HG03439 (cell line): ENCODE measurements at regions not wholly inside any gene's neighbourhood (a gene's known extent, or its start where the extent isn't known, plus 50 kb on each side); places are given as distances from the start of the nearest gene placed in this dataset.
"Not testable (repeated sequence)": the region's sequence is repeated elsewhere in the genome, so short reads cannot be mapped to it uniquely, and the experiment has no call there.

Source experiments
- ATAC-seq: cut with Tn5 transposase; IDR thresholded peaks from one replicate; pipeline ENCODE4 v1.9.1; 2021; ENCODE audit warnings: mild to moderate bottlenecking, moderate library complexity; ENCODE audit not compliant: unreplicated experiment

DNA sequence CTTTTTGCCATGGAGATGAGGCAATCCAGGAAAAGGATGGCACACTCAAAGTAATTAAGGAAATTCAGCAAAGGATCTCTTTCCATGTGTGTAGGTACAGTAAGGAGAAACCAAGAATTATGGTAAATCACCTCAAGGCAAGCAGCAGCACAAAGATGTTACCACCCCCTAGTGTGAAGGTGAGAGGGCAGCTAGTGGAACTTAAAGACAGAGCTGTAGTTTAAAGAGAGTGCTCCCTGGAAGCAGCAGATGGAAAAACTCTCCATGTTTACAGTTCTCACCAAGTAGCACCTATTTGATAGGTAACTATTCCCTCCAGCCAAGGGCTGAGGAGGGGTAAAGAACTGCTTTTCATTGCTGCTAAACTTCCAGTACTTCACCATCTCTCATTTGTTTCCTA is 860.4 kb upstream of the CRIM1 start:
- no peak for ATAC-seq

DNA sequence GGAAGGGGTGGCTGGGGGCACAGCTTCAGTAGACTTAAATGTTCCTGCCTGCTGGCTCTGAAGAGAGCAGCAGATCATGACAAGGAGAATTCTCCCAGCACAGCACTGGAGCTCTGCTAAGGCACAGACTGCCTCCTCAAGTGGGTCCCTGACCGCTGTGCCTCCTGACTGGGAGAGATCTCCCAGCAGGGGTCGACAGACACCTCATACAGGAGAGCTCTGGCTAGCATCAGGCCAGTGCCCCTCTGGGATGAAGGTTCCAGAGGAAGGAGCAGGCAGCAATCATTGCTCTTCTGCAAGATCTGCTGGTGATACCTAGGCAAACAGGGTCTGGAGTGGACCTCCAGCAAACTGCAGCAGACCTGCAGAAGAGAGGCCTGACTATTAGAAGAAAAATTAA is 877.5 kb upstream of the CRIM1 start:
- not testable (repeated sequence) for ATAC-seq

DNA sequence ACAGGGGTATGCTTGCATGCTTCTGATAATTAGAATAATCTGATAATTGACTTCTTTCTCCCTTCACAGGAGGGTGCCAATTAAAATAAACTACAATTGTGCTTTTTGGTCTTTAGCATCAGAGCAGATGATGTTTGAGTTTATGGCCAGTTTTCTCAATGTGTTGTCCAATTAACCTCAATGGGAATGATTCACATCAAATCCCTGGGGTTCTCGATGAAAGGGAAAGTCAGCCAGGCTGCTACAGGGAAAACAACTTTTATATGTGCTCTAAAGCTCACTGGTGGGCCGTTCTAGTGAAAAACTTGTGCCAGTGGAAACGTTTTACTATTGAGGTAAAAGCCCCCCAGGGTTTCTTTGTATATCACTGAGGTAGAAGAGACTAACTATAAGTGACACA is 887.3 kb upstream of the CRIM1 start:
- ATAC-seq: no peak

DNA sequence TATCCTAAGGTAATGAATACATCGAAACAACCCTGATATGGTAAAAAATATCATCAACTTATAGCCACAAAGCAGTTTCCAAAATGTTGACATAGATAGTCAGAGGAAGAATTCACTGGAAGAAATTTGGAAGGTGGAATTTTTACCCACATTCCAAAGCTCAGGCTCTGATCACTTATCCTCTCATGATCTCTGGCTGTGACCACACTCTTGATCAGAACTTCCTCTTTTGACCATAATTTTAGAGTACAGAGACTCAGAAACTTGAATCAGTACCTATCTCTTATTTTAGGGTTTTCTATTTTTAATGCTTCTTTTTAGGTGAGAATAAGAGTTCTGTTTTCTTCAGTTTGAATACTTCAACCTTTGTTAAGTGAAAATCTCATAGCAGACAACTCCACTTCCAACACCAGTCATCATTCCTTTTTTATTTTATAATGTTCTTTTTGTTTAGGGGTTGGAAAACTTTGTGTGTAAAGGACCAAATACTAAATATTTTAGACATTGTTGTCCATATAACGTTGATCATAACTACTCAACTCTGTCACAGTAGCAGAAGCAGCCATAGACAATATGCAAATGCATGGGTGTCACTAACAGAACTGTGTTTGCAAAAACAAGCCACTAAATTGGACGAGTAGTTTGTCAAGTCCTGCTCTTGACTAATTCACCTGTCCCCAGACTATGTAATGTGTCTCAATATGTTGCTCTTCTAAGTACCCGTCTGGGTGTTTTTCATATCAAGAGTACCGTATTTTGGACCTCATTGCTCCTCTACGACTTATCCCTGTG is 891.6 kb upstream of the CRIM1 start:
- no peak for ATAC-seq

DNA sequence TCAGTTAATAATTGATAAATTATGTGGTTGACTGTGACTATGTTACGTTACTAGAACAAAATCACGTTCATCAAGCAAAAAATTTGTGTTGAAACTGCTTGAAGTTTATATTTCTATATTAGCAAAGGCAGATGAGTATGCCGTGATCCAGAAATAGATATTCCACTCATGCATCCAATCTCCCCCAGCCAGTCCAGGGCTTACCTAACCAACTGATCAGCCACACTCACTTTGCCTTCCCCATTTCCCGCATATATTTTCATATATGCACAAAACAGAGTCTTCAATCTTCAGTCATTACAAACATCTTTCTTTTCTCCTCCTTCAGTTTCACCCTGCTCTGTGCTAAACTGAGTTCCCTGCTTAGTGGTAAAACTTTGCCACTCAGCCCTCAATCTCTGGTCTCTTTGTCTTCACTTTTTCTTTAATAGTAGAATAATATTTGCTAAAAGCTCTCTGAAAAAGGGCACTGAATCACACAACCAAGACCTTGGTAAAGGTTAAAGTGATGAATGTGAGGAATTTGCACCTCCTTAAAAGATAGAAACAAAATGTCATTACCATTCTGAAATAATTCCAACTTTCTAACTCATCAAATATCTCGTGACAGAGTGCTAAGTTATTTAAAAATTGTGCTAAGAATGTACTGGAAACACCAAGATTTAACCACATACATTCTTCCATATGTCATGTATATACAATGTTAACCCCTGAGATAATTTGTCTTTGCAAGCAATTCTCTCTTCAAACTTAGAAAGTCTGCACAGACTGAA is 893.2 kb upstream of the CRIM1 start:
- ATAC-seq: no peak

DNA sequence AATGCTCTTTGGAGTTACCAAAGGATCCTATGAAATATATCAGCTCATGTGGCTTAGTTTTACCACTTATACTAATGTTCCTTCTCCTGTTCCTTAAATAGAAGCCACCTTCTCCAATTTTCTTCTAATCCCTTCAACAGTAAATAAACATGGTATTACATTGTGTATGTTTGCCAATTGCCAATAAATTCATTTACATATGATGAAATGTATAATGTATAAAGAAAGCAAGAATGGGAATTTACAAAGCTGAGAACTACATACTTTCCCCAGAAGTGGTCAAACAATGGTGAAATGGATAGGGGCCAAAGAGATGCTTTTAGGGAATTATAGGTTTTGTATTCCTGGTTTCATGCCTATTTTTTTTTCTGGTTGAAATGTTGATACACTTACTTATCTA is 894.2 kb upstream of the CRIM1 start:
- ATAC-seq: no peak

DNA sequence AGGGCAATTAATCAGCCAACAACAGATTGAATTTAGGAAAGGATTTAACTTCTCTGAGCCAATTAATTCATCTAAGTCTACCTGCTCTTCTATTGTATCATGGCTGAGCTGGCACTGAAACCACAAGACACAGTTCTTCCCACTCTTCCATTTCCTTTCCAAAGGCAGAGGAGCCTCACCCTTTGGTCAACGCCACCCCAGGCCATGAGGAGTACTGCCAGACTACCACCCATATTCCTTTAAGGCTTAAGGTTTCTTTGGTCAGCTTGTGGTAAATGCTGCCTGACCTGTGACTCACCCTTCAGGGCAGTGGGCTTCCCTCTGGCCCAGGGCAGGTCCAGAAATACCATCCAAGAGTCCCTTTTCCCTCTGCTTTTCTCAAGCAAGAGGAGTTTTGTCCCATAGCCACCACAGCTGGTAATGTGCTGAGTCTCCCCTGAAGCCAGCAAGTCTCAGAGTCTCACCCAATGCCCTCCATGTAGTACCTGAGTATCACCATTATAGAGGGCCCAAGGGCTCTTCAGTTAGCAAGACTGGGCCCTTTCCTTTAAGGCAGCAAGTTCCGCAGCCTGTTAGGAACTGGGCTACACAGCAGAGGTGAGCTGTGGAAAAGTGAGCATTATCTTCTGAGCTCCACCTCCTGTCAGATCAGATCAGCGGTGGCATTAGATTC is 900.5 kb upstream of the CRIM1 start:
- ATAC-seq: no peak

DNA sequence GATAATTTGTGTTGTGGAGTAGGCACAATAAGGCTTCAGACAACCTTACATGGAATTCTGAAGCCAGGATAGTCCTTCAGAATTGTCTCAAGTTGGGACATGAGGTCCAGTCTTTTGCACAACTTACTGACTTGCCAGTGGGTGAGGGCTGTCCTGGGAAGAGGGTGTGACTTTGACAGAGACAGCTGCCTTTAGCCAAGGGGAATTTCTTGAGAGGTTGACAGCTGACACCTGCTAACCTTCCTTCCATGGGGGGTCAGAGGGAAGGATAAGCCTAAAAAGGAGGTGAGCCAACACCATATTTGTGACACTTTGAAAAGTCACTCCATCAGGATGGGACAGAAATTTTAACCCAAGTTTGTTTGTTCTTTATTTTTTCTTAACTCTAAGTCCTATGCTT is 907.8 kb upstream of the CRIM1 start:
- ATAC-seq: no peak

DNA sequence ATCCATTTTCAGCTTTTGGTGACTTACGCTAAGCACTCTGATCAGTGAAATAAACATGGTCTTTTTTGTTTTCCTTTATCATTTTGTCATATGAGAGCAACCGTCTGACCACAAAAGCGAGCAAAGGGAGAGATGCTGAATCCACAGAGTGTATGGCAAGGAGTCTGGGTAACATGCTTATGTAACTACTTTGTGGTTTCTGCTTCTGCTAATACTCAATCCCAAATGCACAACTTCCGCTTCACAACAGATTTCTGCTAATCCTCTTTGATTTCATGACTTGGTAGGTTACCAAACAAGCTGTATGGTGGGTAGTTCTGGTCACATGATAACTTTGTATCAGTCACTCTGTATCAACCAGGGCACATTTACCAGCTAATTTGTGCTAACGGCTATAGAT is 908.4 kb upstream of the CRIM1 start:
- no peak for ATAC-seq

DNA sequence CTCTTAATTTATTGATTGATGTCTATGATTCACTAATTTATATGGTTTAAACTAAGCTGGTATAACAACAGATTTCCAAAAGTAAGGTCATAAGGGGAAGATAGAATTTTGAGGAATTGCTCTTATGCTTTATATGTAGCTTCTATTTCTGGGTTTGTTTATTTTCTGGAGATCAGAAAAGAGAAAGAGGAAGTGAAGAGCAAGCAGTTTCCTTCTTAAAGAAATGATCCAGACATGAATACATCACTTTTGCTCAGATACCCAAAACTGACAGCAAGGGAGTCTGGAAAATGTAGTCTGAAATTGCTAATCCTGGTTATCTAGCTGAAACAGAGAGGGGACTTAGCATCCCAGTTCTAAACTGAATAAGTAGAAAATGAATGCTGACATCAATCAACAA is 912.5 kb upstream of the CRIM1 start:
- ATAC-seq: no peak

DNA sequence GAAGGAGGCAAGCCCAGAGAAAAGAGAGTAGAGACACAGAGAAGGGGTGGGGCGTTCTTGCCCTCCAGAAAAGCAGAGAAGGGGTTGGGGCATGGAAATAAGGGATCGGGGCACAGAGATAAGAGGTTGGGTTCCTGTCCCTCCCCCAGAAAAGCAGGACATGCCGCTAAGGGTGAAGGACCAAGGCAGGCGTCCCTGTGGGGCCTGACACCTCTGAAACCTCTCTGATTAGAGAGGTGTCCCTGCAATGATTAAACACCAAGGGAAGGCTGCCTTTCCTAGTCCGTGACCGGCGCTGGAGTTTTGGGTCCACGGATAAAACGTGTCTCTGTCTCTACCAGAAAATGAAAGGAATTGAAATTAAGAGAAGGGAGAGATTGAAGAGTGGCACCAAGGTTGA is 914.0 kb upstream of the CRIM1 start:
- ATAC-seq: not testable (repeated sequence)

DNA sequence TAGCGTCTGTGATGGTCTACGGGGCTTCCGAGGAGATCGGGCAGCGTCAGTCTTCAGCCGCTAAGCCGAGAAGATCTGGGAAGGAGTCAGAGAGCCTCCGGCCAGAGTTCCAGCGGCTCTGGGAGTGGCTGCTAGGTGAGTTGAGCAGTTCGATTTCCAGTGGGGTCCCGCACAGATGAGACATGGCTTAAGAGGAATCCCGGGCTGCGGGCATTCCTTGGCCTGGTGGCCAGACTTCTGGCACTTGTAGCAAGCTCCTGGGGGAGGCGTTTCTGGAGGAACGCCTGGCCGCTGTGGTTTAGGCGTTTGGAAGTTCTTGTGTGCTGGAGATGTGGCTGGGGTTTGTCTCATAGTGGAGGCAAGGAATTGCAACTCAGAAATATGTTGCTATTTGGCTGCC is 915.3 kb upstream of the CRIM1 start:
- not testable (repeated sequence) for ATAC-seq

DNA sequence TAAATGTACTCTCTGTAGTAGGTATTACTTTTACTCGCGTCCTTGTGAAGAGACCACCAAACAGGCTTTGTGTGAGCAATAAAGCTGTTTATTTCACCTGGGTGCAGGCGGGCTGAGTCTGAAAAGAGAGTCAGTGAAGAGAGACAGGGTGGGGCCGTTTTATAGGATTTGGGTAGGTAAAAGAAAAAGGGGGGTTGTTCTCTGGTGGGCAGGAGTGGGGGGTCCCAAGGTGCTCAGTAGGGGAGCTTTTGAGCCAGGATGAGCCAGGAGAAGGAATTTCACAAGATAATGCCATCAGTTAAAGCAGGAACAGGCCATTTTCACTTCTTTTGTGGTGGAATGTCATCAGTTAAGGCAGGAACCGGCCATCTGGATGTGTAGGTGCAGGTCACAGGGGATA is 918.7 kb upstream of the CRIM1 start:
- ATAC-seq: not testable (repeated sequence)

DNA sequence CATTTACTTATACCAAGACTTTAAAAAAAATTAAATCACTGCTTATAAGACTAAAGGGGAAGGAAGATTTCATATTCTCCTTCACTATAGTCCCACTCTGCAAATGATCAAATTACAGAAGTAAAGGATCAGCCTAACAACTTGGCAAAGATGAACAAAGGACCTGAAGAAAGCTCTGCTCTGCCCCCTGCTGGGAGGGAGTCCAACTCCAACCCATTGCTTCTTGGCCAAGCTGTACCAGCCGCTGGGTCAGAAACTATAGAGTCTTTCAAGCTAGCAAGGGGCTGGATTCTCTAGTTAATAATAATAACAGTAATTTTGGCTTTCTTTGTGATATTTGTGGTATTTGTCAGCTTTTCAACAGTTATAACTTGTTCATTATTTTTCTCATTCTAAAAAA is 927.0 kb upstream of the CRIM1 start:
- no peak for ATAC-seq

DNA sequence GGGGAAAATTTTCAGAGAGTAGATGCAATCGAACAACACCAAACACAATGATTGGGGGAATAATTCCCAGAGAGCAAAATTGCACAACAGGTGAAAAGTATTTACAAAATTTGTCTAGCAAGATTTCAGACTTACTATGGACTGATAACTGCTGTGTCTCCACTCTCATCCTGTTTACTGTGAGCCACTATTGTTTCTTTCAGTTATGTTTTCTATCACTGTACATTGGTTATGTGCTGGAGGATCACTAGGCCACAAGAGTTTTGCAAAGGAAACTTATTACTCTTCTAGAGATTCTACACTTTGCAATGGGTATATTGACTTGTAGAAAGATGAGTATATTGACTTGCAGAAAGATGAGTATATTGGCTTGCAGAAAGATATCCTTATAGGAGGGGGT is 934.1 kb upstream of the CRIM1 start:
- no peak for ATAC-seq

DNA sequence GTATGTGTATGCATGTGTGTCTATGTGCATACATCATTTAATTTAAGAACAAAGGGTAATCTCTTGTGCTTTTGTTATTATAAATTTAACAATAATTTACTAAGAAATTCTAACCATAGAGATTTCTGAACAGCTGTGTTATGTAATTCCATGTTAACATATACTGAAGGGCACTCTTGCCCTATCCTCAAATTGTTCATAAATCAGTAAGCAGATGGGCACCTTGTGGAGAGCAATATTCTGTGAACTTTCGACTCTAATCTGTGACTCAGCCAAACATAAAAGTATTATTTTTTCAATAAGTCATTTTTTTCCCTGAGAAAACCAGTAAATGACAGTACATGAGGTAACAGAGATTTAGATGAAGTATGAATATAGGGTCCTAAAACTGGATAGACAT is 938.3 kb upstream of the CRIM1 start:
- ATAC-seq: no peak

DNA sequence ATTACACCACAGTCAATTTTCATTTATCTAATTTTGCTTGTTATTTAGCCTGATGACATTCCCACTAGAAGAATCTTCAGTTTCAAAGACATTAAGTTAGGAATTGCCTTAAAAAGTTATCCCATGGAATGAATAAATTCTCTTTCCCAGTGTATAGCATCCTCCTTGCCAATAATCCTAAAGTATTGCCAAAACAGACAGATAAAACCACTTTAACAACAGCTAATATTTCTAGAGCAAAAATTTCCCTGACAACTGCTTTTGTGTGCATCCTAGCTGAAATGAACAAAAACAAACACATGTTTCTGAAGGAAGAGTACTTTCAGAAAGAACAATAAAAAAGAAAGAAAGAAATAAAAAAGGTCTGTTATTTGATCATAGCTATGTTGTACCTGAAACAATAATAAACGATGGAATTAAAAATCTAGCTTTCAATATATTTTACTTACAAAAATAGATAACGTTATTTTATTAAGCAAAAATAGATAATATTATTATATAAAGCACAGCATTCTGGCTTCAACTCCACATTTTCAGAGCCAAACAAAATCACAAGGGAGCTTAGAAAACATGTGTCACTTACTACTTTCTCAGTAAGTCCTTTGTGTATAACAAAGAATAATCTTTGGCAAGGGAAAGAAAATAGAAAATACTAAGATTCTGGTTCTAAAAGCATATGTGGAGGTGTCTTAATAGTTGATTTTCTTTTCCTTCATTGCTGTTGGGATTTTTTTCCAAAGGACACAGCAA is 939.0 kb upstream of the CRIM1 start:
- no peak for ATAC-seq

DNA sequence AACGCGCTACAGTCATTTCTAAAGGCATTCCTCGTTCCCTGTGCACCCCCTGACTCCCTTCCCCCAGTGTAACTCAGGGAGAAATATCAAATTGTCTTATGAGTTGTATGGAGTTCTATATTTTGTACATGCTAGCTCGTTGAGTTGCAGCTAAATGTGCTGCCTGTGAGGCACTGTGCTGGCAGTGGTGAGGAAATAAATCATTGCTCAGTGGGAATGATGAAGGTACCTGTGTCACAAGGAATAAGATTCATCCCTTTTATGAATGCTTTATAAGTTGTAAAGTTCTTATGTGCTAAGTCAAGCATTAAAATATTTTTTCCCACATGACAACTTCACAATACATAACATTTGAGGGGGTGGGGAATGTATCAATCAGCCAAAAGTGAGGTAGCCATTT is 939.6 kb upstream of the CRIM1 start:
- no peak for ATAC-seq

DNA sequence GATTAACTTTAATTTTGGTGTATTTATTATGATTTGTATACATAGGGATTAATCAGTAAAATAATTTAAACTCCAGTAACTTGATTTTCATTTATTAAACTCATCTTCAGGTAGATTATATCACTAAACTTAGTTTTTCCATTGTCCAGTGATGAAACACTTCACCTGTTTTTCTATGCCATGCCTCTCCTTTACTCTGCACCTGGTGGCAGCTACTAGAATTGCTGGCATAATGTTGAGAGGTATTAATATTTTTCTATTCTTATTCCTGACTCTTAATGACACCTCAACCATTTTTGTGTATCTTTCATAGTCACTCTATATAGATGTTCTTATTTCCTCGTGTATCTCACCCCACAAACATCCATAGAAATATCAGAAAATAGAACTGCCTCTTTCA is 940.3 kb upstream of the CRIM1 start:
- ATAC-seq: no peak

DNA sequence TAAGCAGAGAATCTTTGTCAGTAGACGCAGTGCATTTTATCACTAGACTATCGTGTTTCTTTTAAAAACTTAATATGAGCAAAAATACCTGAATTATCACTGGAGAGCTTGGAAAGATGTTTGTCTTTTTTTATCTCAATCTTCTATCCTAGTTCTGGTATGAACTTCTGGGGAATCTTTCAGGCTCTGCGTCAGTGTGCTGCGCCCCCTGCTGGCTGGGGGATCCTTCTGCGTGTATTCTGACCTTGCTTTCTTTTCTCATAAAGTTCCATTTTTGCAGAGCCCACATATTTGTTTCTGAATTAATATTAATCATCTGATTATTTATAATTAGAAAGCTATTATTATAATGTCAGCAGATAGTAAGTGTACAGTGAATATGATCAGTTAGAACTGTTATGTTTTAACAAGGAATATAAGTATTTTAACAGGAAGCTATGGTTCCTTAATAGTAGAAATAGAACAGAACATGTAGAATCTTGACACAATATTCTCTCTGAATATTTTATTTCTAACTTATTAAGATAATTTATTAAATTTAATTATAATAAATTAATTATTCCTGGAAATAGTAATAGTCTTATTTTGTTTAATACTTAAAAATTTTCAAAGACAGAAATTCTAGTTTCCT is 945.0 kb upstream of the CRIM1 start:
- peak; percentile 81 for ATAC-seq

DNA sequence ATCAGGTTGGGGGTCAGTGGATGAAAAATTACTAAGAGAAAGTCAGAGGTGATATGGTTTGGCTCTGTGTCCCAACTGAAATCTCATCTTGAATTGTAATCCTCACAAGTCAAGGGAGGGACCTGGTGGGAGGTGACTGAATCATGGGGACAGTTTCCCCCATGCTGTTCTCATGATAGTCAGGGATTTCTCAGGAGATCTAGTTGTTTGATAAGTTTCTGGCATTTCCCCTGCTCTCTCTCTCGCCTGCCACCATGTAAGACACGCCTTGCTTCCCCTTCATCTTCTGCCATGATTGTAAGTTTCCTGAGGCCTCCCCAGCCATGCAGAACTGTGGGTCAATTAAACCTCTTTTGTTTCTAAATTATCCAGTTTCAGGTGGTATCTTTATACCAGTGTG is 945.8 kb upstream of the CRIM1 start:
- ATAC-seq: no peak
